CD4-positive, alpha-beta T cell treated with Interleukin-6 at 100 ng/mL for 8 hours (primary cell): ENCODE measurements at regions not wholly inside any gene's neighbourhood (a gene's known extent, or its start where the extent isn't known, plus 50 kb on each side); places are given as distances from the start of the nearest gene placed in this dataset.

Experiments
- DNase-seq: peaks from one replicate; pipeline ENCODE4 v3.0.0-alpha.2; 2020; ENCODE audit warnings: mixed read lengths, low spot score

DNA sequence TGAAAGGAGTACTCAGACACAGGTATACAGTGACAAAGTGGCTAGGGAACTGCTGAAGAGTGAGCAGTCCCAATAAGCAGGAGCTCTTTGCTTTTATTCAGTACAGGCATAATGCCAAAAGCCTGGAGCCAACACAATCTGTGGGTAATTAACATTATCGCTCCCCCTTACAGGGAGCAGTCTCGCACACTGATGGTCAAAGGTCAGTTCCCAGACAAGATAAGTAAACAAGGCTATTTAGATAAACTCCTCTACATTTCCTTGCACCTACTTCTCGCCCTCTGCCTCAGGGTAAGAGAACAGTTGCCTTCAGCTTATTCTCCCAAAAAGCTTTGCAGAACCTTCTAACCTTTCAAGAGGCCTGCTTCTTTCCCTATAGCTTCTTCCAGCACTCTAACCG is 73.9 kb upstream of the TAF9B start:
- DNase-seq = no peak

DNA sequence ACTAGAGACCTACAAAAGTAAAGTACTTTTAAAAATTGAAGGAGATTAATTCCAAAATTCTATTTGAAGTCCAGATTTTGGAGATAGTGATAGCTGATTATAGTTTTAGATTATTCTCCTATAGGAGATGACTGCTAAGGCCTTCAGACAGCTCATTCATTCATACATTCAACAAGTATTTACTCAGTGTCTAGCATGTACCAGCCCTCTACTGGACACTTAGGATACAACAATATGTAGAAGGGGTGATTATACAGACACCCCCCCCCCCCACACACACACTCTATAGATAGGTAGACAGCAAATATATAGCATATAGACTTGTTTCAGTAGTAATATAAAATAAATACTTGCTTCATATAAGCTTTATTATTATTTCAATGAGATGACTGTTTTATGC is 60.4 kb upstream of the TAF9B start:
- peak; percentile 24 for DNase-seq
